Bone marrow (tissue), 2 donors: ENCODE measurements at regions not wholly inside any gene's neighbourhood (a gene's known extent, or its start where the extent isn't known, plus 50 kb on each side); places are given as distances from the start of the nearest gene placed in this dataset.

Experiments used
- DNase-seq, 2 donors: peaks; one replicate each; lab custom pipeline; 2025; lab: John Stamatoyannopoulos, UW

GRCh38 chr5:124645396-124645795, 101.0 kb downstream of the ZNF608 start:
- no peak for DNase-seq

DNA sequence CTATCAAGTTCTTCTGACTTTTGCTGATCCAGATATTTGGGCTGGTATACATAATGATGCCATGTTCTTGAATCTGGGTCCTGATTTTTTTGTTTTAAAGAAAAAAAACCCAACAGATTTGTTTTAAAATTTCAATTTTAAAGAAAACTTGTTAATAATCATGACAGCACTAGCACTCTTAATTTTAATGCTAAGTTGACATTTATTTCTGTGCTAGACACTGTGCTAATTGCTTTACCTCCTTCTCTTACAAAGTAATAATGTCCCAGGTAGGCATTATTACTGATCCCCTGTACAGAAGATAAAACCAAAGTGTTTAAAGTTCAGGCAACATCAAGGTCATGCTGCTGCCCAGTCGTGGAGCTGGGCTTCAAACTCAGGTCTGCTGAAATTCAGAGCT, 101.9 kb downstream of the ZNF608 start:
- DNase-seq, result no peak

GRCh38 chr5:124644138-124644537, 102.3 kb downstream of the ZNF608 start:
- DNase-seq, result no peak

DNA sequence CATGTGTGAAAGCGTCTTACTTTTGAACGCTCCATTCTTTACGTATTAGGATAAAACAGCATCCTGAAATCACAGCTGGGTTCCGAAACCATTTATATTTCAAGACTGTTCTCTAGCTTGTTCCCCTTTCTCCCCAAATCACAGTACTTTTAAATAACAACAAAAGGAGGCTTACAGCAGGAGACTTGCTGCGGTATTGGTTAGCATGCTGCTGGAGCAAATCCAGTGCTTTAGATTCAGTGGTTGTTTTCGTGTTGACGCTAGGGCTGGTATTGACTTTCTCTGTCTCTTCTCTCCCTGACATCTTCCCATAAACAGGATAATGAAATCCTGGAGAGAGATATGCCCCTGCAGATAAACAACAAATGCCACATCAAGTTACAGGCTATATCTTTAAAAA, 103.1 kb downstream of the ZNF608 start:
- no peak for DNase-seq

DNA sequence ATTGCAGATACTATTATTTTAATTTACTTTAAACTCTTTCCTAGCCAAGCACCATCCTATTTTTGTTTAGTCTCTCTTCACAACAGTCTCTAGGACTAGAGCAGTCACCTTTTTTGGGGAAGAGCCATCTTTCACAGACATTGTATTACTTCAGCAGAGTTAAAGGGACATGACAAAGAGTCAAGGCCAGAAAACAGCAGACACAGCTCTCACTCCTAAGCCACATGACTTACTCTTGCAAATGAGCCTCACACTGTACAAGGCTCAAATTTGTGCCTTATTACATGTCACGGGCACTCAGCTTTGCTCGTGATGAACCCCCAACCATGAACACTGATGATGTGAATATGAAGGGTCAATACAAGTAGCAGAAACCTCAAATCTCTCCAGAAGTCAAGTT, 104.3 kb downstream of the ZNF608 start:
- DNase-seq, result no peak

DNA sequence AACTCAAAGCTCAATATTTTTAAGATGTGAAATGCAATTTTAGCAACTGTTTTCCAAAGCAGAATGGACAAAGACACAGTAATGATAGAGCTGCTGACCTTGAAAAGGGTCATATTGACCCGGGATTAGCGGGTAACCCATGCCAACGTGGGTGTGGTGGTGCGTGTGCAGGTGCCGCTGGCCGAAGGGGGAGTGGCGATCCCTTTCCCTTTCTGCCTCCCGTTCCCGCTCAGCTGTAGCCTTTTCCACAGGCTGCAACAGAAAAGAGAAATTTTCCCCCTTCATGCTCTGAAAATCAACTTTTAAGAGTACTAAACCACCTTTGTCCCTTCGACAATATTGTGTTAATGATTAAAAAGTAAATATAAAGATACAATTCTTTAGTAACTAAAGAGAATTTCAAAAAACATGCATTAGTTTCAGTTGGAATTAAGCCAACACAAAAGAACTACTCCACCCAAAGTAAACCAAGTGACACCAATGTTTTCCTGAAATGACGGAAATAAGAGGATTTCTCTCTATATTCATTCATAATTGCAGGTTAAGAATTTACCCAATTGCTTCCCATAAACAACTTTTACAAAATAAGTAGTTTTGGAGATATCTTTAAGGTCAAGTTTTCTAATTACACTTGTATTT, 105.2 kb downstream of the ZNF608 start:
- DNase-seq, result no peak

DNA sequence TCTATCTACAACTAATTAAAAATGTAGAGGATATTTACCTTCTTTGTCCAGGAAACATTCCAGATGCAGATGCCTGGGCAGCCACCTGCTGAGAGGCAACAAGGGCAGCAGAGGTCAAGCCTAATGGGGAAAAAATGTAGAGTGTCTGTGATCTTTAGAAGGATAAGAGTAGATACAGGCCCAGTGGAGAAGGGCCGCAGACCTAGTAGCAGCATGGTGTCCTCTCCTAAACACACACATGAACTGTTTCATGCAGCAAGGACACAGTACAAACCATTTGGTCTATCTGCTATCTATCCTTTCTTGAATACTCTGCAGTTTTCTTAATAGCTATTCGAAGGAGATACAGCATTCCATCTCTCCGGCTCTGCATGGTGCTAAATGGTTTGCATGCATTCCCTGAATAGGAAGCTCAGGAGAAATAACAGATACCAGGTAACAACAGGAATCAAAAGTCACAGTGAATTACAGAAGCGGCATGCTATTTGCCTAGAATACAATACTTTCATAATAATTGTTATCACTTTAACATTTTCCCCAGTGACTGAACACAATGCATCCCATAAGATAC, 107.3 kb downstream of the ZNF608 start:
- DNase-seq, result no peak

- DNase-seq, result no peak
These were observed 109.4 kb downstream of the ZNF608 start for GRCh38 chr5:124637011-124637410.

- no peak for DNase-seq
These were observed 111.6 kb downstream of the ZNF608 start for GRCh38 chr5:124634741-124635323.

DNA sequence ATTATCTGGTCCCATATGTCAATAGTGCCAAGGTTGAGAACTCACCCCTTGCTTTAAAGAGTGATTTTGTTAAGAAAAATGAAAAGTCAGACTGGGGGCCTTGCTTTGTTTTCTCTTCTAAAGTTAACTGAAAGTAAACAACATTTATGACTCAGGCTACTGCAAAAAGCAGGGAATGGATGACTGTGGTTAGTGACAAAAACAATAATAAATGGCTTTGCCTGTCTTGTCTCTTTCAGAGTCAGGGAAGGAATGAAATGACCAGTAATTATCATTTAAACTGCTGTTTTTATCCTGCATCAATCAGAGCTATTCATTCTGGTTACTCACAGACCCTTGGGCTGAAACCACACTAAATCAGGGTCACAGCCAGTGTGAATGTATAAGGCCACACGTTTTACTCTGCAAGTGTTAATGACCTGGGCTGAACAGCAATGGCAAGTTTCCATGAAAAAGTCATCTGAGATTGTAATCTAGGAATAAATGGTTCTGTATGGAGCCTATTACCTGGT, 112.2 kb downstream of the ZNF608 start:
- no peak for DNase-seq

DNA sequence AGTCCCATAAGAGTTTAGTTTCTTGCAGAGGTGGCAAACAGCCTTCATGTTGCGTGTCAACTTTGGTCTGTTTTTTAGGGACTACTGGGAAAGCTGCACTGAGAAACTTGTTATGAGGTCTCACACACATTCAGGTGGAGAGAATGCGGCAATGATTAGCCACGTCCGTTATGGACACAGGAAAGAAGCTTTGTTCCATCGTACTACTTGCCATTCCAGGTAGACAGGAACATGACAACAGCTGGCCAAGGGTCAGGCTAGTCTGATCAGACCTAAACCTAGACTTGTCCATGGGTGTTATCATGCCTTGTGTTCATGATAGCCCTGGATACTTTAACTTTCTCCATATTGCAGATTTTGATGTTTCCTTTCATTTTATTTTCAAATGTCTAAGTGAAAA, 113.2 kb downstream of the ZNF608 start:
- no peak for DNase-seq

DNA sequence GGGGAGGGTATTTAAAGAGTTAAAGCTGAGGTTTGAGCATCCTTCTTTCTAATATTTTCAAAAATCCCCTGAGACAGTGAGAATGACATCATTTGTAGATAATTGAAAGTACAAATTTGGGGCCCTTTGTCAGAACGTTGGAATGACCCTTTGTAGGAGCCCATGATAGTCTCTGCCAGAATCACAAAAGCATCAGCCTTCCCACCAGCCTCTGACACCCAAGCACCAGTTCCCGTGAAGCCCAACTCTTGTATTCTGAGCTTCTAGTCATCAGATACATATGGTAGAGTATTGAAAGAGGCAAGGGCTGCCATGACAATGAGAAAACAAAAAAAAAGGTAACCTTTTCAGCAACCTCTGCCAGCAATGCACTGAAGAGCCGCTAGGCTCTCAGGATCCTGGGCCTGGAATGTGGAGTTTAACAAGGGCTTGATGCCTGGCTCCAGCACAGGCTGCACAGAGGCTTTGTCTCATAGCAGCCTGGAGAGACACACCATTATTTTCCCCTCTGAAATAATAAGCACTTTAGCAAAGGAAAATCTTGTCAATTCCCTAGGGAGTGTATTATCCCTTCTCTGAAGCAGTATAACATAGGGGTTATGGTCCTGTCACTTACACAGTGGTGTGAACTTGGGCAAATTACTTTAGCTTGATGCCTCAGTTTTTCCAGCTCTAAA, 114.4 kb downstream of the ZNF608 start:
- DNase-seq, result no peak

- DNase-seq, result no peak
These were observed 115.4 kb downstream of the ZNF608 start for GRCh38 chr5:124630767-124631704.

DNA sequence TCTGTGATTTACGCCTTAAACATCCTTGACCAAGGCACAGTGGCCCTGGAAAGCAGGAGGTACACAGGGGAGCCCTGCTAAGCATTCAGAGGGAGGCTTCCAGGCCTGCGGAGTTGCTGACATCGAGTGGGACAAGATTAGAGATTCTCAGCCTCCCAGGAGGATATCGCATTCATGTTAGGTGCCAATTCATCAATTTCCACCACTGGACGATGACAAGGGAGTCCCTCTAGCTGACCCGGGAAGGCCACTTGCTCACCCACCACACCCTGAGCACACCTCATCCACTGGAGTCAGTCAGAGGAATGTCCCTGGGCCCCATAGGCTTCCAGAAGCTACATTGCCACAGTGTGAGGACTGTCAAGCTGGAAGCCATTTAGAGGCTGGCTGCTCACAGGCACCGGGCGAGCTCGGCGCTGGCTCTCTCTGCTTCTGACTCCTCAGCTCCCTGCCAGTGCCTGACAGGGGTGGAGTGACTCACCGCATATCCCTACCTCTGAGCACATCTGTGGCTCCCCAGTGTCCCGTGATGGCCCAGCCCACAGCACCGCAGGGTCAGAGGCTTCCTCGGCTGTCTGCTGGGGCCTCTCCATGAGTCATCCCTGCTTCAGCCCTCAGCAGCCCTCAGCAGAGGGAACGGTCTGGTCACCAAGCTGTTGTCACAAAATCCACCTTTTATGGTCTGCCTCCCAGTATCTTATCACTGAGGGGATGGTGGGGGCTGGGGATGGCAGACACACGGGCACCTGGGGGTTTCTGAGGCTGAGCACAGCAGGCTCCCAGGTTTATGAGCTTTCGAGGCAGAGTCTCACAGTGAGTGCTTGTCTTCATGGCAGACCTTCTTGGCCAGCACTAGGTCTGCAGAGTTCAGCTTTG, 117.5 kb downstream of the ZNF608 start:
- DNase-seq, result no peak

- no peak for DNase-seq
These were observed 118.4 kb downstream of the ZNF608 start for GRCh38 chr5:124627815-124628595.

GRCh38 chr5:124626053-124626452, 120.4 kb downstream of the ZNF608 start:
- DNase-seq, result no peak

- DNase-seq, result no peak
These were observed 123.2 kb downstream of the ZNF608 start for GRCh38 chr5:124623265-124623664.

DNA sequence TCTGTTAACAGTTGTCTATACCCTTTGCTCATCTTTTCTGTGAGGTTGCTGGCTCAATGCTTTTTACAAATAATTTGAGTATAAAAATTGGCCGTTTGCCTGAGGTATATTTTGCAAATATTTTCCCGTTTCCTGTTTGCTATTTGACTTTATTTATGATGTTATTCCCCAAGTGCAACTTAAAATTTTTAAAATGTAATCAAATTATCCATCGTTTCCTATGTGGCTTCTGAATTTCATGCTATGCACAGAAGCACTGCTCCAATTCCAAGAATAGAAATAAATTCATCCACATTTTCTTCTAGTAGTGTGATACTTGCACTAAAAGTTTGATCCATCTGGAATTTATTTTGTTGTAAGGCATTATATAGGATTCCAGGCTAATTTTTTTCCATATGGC, 123.6 kb downstream of the ZNF608 start:
- no peak for DNase-seq

- DNase-seq, result no peak
These were observed 125.2 kb downstream of the ZNF608 start for GRCh38 chr5:124621279-124621678.

DNA sequence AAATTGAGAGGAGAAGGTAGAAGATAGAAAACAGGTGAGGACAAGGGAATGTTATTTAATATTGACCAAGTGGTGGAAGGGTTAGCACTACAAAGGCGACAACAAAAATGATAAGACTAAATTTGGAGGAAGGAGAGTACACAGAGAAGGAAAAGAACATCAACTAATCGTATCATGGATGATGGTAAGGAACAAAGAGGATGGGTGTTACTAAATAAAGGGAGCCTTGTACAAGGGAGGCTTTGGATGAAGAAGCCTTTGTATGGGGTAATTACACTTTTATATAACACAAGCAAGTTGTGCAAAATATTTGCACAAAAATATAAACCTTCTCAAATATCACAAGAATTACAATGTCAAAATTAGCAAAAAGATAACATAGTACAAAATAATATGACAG, 125.7 kb downstream of the ZNF608 start:
- DNase-seq, result no peak
